C4-2B (cell line): ENCODE measurements at regions not wholly inside any gene's neighbourhood (a gene's known extent, or its start where the extent isn't known, plus 50 kb on each side); places are given as distances from the start of the nearest gene placed in this dataset.

Experiments
- H3K27ac ChIP-seq: fragments of 450-650 bp; 2 replicates; pipeline ENCODE4 v1.5.1; 2017
- ZFX ChIP-seq: fragments of 450-650 bp; IDR thresholded peaks from 2 replicates; pipeline ENCODE4 v1.6.1; 2017
- TF ChIP-seq, protein P1 (sequence below): fragments of 450-650 bp; conservative IDR thresholded peaks from 2 replicates; pipeline ENCODE4 v1.5.1; 2017; ENCODE audit warnings: mild to moderate bottlenecking

DNA sequence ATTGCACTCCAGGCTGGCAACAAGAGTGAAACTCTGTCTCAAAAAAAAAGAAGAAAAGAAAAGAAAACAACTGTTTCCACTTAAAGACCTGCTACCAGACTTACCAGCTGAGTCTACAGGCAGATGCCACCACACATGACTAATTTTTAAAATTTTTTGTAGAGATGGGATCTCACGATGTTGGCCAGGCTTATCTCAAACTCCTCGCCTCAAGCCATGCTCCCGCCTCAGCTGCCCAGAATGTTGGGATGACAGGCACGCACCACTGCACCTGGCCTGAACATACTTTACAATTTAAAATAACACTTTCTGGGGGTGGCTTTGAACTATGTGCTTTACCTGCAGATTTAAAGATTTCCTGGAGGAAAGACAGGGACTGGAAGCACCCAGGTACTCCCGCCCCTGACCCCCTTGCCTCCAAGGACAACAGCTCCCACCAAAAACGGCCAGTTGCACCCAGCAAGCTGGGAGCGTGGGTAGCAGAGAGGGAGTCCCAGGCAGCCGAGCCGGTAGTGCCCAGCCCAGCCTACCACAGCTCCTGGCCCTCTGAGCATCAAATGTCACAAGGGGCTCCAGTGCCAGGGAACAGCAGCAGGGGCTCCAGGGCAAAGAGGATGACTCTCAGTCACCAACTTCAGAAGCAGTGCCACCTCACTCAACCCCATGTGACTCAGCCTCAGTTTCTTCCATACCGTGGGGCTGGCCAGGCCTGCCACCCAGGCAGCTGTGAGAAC lies 262.9 kb downstream of the PARN start:
- H3K27ac ChIP-seq, result no peak overlapping the region
- no peak for TF ChIP-seq ZFX
- TF ChIP-seq, protein P1, sequence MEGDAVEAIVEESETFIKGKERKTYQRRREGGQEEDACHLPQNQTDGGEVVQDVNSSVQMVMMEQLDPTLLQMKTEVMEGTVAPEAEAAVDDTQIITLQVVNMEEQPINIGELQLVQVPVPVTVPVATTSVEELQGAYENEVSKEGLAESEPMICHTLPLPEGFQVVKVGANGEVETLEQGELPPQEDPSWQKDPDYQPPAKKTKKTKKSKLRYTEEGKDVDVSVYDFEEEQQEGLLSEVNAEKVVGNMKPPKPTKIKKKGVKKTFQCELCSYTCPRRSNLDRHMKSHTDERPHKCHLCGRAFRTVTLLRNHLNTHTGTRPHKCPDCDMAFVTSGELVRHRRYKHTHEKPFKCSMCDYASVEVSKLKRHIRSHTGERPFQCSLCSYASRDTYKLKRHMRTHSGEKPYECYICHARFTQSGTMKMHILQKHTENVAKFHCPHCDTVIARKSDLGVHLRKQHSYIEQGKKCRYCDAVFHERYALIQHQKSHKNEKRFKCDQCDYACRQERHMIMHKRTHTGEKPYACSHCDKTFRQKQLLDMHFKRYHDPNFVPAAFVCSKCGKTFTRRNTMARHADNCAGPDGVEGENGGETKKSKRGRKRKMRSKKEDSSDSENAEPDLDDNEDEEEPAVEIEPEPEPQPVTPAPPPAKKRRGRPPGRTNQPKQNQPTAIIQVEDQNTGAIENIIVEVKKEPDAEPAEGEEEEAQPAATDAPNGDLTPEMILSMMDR, result no peak

DNA sequence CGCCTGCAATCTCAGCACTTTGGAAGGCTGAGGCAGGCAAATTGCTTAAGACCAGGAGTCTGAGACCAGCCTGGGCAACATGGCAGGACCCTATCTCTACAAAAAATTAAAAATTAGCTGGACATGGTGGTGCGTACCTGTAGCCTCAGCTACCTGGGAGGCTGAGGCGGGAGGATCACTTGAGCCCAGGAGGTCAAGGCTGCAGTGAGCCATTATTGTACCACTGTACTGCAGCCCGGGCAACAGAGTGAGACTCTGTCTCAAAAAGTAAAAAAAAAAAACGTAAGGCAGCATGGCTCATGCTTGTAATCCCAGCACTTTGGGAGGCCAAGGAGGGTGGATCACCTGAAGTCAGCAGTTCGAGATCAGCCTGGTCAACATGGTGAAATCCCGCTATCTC lies 263.6 kb downstream of the PARN start:
- TF ChIP-seq, protein P1, result no peak
- no peak for TF ChIP-seq ZFX
- no peak overlapping the region for H3K27ac ChIP-seq

DNA sequence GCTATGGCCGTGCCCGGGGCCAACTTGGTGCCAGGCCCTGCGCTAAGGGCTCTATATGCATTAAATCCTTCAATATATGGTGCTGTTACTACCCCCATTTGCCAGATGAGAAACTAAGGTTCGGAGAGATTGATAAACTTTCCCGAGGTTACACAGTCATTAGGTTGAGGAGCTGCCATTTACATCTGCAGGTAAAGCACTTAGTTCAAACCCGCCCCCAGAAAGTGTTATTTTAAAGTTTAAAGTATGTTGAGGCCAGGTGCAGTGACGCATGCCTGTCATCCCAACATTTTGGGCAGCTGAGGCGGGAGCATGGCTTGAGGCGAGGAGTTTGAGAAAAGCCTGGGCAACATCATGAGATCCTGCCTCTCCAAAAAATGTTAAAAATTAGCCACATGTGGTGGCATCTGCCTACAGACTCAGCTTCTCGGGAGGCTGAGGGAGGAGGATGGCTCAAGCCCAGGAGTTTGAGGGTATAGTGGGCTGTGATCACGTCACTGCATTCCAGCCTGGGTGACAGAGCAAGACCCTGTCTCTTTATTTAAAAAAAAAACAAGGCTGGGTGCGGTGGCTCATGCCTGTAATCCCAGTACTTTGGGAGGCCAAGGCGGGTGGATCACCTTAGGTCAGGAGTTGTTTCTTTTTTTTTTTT lies 264.7 kb downstream of the PARN start:
- no peak for TF ChIP-seq ZFX
- TF ChIP-seq, protein P1, result no peak
- H3K27ac ChIP-seq, result no peak overlapping the region

DNA sequence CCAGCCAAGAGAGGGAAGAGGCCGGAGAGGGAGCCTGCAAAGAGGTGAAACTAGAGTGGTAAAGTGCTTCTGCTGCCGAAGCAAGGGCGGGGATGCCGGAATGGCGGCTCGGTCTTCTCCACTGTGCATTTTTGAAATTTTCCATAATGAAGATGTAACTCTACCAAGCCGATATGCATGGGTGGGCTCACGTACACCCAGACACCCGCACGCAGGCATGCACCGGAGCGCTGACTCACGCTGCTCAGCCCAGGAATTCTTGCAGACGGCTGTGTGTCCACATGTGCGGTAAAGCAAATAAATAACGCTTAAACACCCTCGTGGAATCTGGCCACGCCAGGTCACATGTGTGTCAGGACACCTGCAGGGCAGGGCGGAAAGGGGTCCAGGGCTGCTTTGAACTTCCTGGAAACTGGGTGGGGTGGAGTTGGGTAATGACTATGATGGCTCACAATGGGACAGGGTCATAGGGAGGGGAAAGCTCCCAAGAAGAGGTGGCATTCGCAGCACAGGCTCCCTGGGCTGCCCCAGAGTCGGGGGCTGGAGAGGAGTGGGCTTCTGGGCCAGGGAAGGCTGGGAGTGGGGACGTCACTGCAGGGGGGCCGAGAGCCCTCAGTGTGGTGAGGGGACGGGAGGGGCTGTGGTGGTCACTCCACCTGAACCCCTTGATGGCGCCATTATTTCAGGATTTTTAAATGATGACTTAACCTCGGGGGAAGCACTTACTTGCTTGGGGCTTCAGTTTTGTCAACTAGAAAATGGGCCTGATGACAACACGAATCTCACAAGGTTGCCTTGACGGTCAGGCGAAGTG lies 265.5 kb downstream of the PARN start:
- no peak overlapping the region for H3K27ac ChIP-seq
- no peak for TF ChIP-seq ZFX
- TF ChIP-seq, protein P1, result no peak

DNA sequence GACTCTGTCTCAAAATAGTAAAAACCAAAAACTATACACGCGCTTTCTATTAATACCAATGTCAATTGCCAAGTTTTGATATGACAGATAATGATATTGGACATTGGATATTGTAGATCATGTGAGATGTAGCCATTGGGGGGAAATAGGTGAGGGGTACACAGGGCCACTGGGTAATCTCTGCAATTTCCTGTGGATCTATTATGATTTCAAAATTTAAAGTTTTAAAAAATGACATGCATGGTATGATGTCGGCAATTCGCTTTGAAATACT lies 266.0 kb downstream of the PARN start:
- H3K27ac ChIP-seq, result no peak overlapping the region
- TF ChIP-seq, protein P1, result no peak
- no peak for TF ChIP-seq ZFX

DNA sequence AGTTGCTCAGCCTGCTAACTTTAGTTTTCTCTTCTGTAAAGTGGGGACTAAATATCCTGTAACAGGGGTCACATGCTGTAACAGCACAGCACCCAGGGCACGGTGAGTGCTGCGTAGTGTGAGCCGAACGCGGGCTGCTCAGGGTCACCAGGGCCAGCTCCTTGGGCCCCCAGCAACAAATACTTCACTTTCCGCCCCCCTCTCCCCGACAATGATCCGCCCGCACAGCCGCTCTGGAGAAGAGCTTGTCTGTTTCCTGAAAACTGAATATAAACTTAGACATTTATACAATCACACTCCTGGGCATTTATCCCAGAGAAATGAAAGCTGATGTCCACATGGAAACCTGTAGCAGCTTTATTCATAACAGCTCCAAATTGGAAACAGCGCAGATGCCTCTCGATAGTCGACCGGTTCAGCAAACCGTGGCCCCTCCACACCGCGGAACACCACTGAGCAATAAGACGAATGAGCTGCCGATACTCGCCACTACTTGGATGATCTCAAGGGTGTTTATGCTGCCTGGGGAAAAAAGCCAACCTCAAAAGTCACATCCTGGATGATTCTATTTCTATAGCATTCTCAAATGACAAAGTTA lies 267.2 kb downstream of the PARN start:
- TF ChIP-seq, protein P1, result no peak
- TF ChIP-seq ZFX, result no peak
- no peak overlapping the region for H3K27ac ChIP-seq
